CD4-positive, alpha-beta T cell treated with Interleukin-6 at 100 ng/mL for 8 hours (primary cell): ENCODE measurements at regions not wholly inside any gene's neighbourhood (a gene's known extent, or its start where the extent isn't known, plus 50 kb on each side); places are given as distances from the start of the nearest gene placed in this dataset.

ENCODE experiments used
- DNase-seq: peaks from one replicate; pipeline ENCODE4 v3.0.0-alpha.2; 2020; ENCODE audit warnings: mixed read lengths, low spot score

- peak; percentile 77 for DNase-seq
Observed at GRCh38 chr14:49999146-49999761, 106.4 kb downstream of the ARF6 start.

GRCh38 chr14:49999826-50000379 is 107.0 kb downstream of the ARF6 start:
- no peak for DNase-seq

GRCh38 chr14:50000380-50001150 is 107.7 kb downstream of the ARF6 start:
- DNase-seq, result peak; percentile 82

GRCh38 chr14:50001151-50001998 is 108.5 kb downstream of the ARF6 start:
- DNase-seq, result peak; percentile 74

GRCh38 chr14:50001999-50002925 is 109.4 kb downstream of the ARF6 start:
- DNase-seq, result peak; percentile 80

- no peak for DNase-seq
Observed at GRCh38 chr14:50002926-50003212, 110.0 kb downstream of the ARF6 start.

GRCh38 chr14:50003213-50004021 is 110.5 kb downstream of the ARF6 start:
- peak; percentile 76 for DNase-seq

GRCh38 chr14:50006141-50006540 is 110.2 kb downstream of the VCPKMT start:
- no peak for DNase-seq

- no peak for DNase-seq
Observed at GRCh38 chr14:50007123-50007903, 109.1 kb downstream of the VCPKMT start.

GRCh38 chr14:50008562-50008961 is 107.8 kb downstream of the VCPKMT start:
- DNase-seq, result no peak

- DNase-seq, result no peak
Observed at GRCh38 chr14:50008974-50009373, 107.4 kb downstream of the VCPKMT start.

- no peak for DNase-seq
Observed at GRCh38 chr14:50010752-50011151, 105.6 kb downstream of the VCPKMT start.

- no peak for DNase-seq
Observed at GRCh38 chr14:50011242-50011641, 105.1 kb downstream of the VCPKMT start.

GRCh38 chr14:50012644-50013043 is 103.7 kb downstream of the VCPKMT start:
- no peak for DNase-seq

GRCh38 chr14:50013198-50013918 is 103.0 kb downstream of the VCPKMT start:
- DNase-seq, result no peak

- no peak for DNase-seq
Observed at GRCh38 chr14:50013934-50014333, 102.4 kb downstream of the VCPKMT start.

GRCh38 chr14:50014809-50015430 is 101.5 kb downstream of the VCPKMT start:
- DNase-seq, result no peak

- no peak for DNase-seq
Observed at GRCh38 chr14:50015716-50016115, 100.7 kb downstream of the VCPKMT start.
